LNCAP (cell line): ENCODE measurements at regions not wholly inside any gene's neighbourhood (a gene's known extent, or its start where the extent isn't known, plus 50 kb on each side); places are given as distances from the start of the nearest gene placed in this dataset.

ENCODE experiments used
- CTCF ChIP-seq: fragments of 450-650 bp; IDR thresholded peaks from 2 replicates; pipeline ENCODE4 v1.5.1; 2017; ENCODE audit warnings: mild to moderate bottlenecking

GRCh38 chr11:15499674-15500073, 385.0 kb downstream of the INSC start:
- TF ChIP-seq CTCF = no peak

- TF ChIP-seq CTCF = no peak
Measured at GRCh38 chr11:15500643-15501042, 385.9 kb downstream of the INSC start.

GRCh38 chr11:15501566-15501965, 386.8 kb downstream of the INSC start:
- TF ChIP-seq CTCF = no peak

GRCh38 chr11:15505155-15505554, 390.4 kb downstream of the INSC start:
- TF ChIP-seq CTCF = no peak

GRCh38 chr11:15507592-15507991, 392.9 kb downstream of the INSC start:
- TF ChIP-seq CTCF = no peak

- TF ChIP-seq CTCF = no peak
Measured at GRCh38 chr11:15509082-15509481, 394.4 kb downstream of the INSC start.

GRCh38 chr11:15519124-15519791, 404.5 kb downstream of the INSC start:
- TF ChIP-seq CTCF = no peak

- TF ChIP-seq CTCF = no peak
Measured at GRCh38 chr11:15519911-15520310, 405.2 kb downstream of the INSC start.
